ENCODE measurements at regions not wholly inside any gene's neighbourhood (a gene's known extent, or its start where the extent isn't known, plus 50 kb on each side); places are given as distances from the start of the nearest gene placed in this dataset.

DNA sequence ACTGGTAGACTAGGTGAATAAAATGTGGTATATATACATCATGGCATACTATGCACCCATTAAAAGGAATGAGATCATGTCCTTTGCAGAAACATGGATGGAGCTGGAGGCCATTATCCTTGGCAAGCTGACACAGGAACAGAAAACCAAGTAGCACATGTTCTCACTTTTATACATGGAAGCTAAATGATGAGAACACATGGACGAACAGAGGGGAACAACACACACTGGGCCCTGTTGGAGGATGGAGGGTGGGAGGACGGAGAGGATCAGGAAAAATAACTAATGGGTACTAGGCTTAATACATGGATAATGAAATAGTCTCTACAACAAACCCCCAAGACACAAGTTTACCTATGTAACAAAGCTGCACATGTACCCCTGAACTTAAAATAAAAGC is 780.0 kb downstream of the DACH1 start:
- no peak for DNase-seq

DNA sequence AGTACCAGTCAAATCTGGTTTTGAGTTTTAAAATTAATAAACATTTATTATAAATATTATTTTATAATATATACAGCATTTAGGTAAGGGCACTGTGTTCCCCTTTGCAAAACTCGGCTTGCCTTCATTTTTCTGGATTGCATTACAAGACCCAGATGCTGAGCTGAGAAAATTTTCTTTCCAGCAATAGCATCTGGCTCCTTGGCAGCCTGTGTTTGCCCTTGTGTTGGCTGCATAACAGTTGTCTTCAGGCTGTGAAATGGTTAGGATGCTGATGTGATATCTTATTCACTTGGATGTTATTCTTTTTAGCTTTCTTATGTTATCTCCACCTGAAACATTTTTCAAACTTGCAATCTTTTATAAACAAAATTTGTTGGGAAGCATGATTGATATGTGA is 784.4 kb downstream of the DACH1 start:
- DNase-seq: no peak

DNA sequence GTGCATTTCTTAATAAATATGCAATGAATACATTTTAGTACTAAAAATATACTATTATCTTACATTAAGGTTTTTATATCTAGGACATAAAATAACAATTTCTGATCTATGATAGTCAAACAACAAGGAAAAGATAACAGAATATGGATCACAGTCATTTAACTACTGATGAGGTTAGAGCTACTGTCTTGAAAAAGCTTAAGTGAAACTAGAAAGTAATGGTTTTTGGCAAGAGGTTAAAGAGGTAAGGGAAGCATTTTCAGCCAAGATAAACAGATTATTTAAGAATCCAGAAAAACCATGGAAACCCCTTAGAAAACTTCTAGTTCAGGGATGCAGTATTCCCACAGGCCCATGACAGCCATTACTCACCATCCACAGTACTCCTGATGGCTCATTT is 787.4 kb downstream of the DACH1 start:
- peak; percentile 0 for DNase-seq

DNA sequence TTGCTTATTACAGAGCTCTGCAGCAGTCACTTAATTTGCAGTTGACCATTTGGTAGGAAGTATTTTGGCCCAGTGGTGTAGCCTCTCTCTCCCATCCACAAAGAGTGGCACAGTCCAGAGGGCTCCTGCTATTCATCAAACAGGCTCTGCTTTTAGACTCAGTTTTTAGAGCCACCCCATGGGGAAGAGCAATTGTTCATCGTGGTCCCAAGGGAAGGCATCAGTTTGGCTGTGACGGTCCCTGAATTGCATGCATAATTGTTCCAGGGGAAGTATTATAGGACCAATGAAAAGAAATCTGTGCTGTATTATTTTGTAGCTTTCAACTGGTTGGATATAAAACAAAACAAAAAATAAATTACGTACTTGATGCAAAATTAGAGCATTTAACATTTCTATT is 799.0 kb downstream of the DACH1 start:
- DNase-seq: no peak

DNA sequence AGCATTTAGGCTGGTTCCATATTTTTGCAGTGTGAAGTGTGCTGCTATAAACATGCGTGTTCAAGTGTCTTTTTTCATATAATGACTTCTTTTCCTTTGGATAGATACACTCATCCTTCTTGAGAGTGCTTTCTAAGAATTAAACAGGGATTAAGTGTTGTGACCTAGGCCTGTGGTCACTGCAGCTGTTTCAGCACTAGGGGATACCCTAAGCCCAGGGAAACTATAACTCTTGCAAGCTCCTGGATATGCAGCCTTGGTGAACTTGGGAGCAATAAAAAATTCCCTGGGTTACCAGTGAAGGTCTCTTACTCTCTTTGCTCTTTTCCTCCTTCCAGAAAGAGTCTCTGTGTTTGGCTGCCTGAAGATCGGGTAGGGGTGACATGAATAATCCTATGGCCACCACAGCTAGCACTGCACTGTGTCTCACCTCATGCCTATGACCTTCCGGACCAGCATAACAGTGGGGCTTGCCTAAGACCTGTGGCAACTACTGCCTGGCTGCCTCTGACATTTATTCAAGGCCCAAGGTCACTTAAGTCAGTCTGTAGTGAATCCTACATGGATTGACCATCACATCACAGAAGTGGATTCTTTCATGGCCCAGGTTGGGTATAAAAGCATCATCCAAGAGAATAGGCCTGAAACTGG is 799.7 kb downstream of the DACH1 start:
- peak; percentile 16 for DNase-seq

DNA sequence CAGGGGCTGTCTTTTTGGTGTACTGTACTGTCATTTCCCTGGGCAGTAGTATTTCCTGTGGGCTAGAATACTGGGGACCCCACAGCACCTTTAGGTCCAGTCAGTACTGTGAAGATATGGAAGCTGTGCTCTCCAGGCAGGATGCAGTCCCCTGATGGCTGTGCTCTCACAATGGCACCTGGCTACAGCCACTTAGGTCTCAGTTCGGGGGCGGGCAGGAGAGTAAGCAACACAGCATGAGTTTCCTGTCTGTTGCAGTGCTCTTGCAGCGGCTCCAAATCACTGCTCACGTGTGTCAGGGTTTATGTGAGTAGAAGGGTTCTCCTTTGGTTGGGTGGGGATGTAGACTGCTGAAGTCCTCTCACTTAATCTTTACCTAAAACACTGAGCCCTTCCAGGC is 810.4 kb downstream of the DACH1 start:
- no peak for DNase-seq

DNA sequence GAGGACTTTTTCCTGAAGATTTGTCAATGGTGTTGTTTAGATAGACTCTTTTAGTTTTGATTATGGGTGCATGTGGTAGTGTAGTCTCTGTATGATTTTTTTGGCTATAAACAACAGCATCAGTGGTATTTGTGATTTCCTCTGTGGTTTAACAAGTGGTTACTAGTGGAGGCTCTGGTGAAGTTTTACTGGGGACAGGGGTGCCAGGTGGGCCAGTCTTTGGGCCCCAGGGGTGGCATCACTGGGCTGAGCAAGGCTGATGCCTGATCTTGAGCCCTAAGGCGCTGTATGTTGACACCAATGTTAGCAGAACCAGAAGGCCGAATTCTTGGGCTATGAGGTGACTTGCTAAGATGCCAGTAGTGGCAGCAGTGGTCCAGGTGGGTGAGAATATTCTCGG is 811.4 kb downstream of the DACH1 start:
- no peak for DNase-seq

DNA sequence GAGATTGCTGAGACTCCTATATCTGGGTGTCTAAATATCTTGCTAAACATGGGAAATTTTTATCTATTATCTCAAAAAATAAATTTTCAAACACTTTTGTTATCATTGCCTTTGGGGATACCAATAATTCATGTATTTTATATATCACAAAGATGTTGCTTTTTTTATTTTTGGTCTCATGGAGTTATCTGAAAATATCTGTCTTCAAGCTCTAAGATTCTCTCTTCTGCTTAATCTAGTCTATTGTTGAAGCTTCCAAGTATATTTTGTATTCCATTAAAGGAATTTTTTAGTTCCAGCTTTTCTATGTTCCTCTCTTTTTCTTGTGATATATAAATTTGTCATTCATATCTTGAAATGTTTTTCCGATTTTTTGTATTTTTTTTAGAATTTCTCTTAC is 812.0 kb downstream of the DACH1 start:
- no peak for DNase-seq

DNA sequence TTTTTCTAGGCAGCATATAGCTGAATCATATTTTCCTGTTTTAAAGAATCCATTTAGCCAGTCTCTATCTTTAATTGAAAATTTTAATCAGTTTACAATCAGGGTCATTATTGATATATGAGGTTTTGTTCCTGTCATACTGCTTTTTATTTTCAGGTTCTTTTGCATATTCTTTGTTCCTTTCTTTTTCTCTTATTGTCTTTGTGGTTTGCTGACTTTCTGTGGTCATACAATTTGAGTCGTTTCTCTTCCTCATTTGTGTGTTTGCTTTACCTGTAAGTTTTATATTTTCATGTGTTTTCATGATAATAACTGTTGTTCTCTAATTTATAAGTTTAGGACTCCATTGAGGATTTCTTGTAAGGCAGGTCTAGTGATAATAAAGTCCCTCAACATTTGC is 812.6 kb downstream of the DACH1 start:
- no peak for DNase-seq

DNA sequence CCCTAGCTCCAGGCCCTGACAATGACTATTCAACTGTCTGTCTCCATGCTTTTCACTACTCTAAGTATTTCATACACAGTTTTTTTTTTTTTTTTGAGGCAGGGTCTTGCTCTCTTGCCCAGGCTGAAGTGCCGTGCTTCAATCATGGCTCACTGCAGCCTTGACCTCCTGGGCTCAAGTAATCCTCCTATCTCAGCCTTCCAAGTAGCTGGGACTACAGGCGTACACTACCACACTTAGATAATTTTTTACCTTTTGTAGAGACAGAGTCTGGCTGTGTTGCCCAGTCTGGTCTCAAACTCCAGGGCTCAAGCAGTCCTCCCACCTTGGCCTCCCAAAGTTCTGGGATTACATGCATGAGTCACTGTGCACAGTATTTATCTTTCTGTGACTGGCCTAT is 815.4 kb downstream of the DACH1 start:
- DNase-seq: no peak

DNA sequence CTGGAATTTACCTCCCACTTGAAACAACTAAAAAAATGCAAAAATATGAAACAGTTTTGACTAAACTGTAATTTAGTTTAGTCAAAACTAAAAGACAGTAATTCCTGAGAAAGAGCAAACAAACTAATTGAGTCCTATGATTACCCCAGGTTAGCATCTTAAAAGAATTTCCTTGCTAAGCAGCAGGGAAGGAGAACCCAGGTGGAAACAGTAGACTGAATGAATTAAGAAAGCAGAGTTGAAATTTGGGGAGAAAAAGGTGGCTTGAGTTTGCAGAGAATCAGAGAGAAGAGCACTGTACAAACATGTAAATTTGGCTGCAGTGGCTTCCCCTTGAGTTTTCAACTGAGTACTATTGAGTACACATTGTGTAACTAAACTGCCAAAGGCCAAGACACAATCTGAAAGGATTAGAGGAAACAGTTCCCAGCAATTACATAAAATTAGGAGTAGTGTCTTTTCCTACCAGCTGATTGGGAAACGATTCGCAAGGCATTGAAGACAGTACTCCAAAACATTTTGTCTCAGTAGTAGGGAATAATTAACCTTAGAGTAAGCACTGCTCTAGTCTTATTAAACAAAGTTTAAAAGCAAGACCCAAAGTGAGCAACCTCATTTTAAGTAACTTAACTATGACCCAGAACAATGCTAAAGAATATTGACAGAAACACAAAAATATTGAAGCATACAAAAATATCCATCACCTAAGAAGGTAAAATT is 820.5 kb downstream of the DACH1 start:
- DNase-seq: no peak

DNA sequence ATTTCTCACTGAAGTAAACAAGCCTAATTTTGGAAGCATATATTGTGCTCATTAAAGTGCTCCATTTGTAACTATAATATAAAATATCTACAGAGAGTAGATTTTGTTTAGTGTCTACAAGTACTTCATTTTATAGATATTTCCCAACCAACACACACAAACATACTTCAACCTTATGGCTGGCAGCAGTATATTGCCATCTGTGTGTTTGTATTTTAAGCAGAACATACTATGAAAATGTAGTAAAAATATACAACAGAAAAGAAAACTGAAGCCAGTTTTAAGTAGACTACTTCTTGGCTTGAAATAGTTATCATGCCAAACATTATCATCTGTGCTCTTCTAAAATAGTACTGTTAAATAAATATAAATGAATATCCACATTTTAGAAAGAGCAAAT is 821.9 kb downstream of the DACH1 start:
- no peak for DNase-seq

DNA sequence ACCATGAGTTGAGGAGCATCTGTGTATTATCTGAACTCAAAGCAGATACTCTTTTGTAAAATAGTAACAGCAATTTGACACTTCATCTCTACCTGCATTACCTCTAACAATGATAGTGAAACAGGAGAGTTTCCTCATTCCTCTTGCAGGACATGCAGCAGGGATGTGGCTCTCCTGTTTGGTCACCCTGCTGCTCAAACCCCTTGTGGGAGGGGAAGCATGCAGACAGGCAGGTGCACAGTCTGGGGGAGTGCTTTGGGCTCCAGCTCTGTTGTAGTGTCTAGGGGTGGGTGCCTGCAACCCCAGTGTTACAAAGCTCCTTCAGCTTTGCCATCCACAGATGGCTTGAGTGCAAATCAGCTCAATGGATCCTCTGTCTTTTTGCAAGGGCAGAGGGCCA is 827.6 kb downstream of the DACH1 start:
- DNase-seq: no peak

DNA sequence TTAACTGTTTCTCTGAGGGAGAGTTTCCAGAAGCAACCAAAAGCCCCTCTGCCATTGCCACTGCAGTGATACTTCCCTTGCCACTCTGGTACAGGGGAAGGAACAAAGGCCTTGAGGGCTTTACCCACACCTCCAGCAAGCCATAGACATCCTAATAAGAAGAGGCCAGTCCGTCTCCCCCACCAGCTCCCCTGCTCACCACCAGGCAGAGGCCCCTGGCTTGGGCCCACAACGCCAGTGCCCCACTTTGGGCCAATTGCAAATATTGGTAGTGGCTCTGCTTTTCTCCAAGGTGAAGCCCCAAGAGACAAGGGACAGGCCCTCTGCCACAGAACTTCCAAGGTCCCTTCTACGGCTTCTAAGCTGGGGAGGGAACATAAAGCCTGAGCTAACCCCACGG is 833.0 kb downstream of the DACH1 start:
- no peak for DNase-seq

DNA sequence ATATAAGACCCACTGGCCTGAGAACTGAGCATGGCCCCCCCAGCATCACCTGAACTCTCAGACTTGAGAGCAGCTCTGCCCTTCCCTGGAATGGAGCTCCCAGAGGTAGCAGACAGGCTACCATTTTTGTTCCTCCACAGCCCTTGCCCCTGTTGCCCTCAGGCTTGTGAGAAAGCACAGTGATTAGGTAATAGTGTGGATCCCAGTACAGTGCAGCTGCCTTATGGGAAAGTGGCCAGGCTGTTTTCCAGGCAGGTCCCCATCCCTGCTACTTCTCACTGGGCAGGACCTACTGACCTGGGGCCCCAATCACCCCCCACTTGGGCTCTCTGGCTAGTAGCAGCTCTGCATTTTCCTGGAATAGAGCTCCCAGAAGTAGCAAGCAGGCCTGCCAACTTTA is 834.0 kb downstream of the DACH1 start:
- DNase-seq: no peak

DNA sequence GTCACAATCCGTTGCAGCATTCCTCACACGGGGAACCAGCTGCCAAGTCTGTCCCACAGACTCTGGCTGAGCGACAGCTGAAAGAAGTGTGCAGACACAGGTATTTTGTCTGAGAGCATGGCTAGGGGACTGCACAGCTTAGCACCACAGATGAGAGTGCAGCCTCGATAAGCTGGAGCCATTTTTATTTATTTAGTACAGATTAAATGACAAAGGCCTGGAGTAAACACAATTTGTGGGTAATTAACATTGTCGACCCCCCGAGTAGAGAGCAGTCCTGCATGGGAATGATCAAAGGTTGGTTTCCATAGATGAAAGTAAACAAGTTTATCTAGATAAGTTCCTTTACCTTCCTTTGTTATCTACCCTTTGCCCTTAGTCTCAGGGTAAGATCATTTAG is 836.2 kb downstream of the DACH1 start:
- no peak for DNase-seq

DNA sequence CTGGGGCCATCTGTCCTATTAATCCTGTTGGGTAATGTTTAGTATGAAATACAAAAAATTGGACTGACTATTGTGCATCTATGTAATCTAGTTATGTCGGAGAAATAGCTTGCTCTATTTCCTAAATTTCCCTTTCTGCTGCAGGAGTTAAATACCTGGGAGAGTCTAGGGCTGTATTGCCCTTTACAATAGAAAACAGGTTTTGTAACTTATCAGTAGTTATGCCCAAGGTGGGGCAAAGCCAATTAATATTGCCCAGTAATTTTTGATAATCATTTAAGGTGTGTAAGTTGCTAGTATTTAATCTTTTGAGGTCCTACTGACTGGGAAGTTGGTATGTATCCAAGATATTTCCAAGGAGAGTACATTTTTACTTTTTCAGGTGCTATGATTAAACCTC is 838.1 kb downstream of the DACH1 start:
- DNase-seq: no peak

DNA sequence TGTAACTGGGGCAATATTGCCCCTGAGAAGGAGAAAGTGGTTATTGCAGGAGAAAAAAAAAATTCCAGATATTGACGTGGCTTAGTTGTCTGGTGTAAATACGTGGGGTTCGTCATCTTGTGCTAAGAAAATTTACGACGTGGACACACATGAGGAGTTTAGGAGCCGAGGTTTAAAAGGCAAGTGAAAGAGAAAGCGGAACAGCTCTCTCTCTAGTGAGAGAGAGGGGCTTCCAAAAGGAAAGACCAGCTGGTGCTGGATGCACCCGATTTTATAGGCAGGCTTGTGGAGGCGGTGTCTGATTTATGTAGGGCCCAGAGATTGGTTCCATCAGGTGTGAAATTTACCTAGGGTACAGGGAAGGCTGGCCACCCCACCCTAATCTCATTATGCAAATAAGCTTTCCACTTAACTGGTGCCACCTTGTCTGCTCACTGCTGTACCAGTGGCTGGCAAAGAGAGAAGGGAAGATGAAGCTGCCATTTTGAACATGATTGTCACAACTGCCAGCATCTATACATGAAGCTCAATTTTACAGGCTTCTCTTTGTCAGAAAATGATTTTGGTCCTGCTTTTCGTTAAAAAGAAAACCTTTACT is 845.1 kb downstream of the DACH1 start:
- peak; percentile 40 for DNase-seq

DNA sequence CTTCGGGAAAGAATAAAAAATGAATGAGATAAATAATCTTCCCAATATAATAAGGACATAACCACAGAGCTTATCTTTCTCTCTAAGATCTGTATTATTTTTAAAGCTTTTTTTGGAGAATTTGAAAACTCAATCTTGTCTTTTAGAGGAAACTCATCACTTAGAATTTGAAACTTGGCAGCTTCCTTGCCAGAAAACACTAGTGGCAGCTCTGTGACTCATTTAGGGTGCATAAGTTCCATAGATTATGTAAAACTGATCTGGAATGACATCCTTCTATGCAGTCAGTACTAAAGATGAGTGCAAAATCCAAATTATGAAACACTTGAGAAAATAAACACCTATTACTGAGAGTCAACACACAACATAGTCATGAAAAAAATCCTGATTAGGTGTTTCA is 848.0 kb downstream of the DACH1 start:
- DNase-seq: no peak

DNA sequence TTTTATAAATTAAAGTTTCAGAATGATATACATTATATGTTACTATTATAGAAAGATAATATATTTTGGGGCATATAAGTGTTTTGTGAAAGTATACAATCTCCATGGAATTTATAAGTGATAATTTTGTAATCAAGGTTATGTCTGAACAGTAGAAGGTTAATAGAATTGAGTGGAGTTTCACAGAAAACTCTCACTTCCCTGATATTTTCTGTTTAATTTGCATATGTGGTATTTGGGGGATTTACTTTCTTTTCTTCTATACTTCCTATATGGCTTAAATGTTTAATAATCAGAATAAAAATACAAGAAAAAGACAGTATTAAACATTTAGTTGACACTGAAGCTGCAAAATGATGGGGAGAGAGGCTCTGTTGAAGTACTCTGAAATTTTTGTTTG is 848.5 kb downstream of the DACH1 start:
- no peak for DNase-seq

DNA sequence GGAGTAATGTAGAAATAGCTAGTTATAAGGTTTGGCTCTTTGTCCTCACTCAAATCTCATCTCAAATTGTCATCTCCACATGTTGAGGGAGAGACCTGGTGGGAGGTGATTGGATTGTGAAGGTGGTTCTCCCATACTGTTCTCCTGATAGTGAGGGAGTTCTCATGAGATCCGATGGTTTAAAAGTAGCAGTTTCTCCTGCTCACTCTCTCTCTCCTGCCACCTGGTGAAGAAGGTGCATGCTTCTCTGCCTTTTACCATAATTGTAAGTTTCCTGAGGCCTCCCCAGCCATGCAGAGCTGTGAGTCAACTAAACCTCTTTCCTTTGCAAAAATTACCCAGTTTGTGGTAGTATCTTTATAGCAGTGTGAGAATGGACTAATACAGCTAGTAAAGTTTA is 849.4 kb downstream of the DACH1 start:
- no peak for DNase-seq

DNA sequence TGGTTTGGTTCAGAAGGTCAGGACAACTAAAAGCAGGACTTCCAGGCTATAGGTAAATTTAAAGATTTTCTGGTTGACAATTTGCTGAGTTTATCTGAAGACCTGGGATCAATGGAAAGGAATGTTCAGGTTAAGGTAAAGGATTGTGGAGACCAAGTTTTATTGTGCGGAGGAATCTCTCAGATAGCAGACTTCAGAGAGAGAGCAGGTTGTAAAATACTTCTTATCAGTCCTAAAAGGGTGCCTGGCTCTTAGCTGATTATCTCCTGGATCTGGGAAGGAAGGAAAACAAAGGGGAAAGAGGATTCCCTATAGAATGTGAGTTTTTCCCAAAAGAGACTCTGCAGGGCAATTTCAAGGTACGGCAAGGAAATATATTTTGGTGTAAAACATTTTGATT is 851.5 kb downstream of the DACH1 start:
- DNase-seq: no peak

DNA sequence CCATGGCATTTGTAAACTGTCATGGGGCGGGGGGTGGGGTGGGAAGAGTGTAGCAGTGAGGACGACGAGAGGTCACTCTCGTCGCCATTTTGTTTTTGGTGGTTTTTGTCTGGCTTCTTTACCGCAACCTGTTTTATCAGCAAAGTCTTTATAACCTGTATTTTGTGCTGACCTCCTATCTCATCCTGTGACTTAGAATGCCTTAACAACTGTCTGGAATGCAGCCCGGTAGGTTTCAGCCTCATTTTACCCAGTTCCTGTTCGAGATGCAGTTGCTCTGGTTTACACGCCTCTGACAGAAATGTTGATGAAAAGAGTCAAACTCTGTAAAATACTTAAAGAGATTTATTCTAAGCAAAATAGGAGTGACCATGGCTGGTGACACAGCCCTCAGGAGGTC is 852.0 kb downstream of the DACH1 start:
- DNase-seq: no peak

DNA sequence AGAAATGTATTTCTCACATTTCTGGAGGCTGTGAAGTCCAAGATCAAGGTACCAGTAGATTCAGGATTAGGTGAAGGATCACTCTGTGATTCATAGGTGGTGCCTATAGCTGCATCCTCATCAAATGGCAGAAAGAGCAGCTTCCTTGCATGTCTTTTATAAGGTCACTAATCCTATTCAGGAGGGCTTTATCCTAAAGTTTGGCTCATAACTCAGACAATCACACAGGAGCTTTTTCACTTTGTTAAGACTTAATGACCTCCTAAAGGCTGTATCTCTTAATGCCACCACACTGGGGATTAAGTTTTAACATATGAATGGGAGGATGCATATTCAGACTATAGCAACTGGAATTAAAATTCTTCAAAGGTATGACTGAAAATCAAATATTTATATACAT is 861.1 kb downstream of the DACH1 start:
- no peak for DNase-seq
